ENCODE measurements at regions not wholly inside any gene's neighbourhood (a gene's known extent, or its start where the extent isn't known, plus 50 kb on each side); places are given as distances from the start of the nearest gene placed in this dataset.

DNA sequence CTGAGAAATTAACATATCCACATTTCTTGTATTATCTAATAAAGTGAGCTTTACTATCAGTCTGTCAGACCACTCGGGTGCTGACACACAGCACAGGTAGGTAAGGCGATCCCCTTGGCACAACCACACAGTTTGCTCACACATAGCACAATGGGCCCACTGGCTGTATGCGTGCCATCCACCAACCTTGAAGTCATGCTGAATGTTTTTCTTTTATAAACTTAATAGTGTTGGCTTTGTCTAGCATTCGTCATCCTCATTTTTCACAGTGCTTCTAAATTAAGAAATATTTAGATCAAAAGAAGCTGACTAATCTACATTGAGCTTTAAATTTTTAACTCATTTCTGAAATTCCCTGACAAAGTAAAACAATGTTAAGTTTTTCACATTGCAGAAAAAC, 50.0 kb upstream of the PAPOLG start:
- DNase-seq (ENCODE audit: low spot score), result no peak
- TF ChIP-seq CTCF (IDR thresholded peaks at IDR 0.05; ENCODE audit: extremely low read depth, missing control alignments), result no peak

Data from GM20000 (cell line).